Ureter (tissue), 1 donor: ENCODE measurements at regions not wholly inside any gene's neighbourhood (a gene's known extent, or its start where the extent isn't known, plus 50 kb on each side); places are given as distances from the start of the nearest gene placed in this dataset.

Source experiments
- DNase-seq: peaks from one replicate; pipeline ENCODE4 v3.0.0-alpha.2; 2020; ENCODE audit warnings: low spot score
- donor health status: DM: yes; HTN: yes; CAD: no.

DNA sequence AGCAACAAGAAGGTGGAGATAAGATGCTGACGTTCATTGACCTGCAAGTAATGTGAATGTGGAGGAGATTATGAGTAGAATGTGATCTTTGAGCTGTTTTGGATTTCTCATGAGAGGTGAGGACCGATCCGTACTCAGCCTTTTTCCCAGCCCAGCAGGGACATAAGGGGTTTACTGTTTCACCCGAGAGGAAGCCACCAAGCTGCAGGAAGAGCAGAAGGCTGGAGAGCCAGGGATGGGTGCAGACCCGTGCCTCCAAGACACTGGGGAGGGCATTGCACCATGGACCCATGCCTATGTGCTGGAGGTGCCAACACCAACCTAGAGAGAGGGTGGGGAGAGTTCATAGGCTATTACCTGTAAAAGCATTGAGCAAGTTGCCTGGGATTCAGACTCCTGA is 206.0 kb upstream of the DIO3 start:
- DNase-seq = peak; percentile 18

DNA sequence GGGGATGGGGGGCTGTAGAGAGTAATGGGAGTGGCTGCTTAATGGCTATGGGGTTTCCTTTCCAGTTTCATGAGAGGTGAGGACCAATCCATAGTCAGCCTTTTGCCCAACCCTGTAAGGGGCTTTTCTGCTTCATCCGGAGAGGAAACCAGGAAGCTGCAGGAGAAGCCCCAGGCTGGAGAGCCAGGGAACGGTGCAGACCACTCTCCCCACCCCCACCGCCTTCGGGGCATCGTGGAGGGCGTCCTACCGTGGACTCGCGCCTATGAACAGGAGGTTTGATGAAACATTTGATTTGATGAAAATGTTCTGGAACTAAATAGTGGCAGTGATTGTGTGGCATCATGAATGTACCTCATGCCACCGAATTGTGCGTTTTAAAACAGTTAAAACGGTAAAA is 204.3 kb upstream of the DIO3 start:
- no peak for DNase-seq

DNA sequence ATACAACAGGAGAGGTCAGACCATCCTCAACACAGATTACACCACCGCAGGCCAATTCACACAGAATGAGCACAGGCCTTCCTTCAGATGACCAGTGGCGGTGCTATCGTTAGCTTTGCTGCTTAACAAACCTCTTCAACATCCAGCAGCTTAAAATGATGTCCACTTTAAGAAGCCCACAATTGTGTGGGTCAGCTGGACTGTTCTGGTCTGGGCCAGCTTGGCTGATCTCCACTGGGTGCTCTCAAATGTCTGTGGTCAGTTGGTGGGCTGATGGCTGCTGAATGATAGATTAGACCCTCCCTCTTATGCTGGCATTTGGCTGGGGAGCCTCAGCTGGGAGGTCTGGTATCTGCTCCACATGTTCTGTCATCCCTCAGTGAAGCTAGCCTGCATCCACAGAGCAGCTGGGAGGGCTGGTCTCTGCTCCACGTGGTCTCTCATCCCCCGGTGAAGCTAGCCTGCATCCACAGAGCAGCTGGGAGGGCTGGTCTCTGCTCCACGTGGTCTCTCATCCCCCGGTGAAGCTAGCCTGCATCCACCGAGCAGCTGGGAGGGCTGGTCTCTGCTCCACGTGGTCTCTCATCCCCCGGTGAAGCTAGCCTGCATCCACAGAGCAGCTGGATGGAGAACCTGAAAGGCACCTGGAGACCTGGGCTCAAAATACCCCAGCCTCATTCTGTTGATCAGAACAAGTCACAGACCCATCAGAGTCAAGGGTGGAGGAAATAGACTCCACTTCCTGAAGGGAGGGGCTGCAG is 203.6 kb upstream of the DIO3 start:
- DNase-seq = no peak

DNA sequence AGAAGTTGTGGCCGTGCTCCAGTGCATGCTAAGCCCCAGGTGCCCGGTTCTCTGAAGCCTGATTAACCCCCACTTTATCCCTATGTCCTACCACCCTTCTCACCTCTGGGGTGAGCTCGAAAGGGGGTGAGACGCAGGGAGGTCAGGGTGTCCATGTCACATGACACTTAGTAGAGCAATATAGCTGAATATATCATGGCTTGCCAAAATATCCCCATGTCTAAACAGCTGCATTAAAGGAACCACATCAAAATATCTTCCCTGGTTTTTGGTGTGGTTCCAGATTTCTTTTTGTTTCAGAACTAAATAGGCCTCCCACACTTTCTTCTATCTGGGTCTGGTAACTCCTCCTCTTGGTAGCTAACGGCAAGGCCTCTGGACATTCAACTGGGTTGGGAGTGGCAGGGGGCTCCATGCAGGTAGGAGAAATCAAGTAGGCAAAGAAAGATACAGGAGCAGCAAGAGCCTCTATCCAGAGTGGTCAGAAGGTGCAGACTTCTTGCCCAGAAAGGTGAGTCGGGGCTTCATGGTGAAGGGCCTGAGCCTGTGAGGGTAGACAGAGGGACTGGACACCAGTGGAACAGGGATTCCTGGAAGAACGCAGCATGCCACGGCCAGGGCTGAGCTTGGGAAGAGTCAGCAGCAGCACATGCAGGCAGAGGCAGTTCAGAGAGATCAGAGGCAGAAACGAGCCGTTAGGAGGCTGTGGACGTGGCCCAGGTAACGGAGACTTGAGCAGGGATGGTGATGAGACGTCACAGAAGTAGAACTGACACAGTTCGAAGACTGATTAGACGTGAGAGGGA is 202.8 kb upstream of the DIO3 start:
- no peak for DNase-seq

DNA sequence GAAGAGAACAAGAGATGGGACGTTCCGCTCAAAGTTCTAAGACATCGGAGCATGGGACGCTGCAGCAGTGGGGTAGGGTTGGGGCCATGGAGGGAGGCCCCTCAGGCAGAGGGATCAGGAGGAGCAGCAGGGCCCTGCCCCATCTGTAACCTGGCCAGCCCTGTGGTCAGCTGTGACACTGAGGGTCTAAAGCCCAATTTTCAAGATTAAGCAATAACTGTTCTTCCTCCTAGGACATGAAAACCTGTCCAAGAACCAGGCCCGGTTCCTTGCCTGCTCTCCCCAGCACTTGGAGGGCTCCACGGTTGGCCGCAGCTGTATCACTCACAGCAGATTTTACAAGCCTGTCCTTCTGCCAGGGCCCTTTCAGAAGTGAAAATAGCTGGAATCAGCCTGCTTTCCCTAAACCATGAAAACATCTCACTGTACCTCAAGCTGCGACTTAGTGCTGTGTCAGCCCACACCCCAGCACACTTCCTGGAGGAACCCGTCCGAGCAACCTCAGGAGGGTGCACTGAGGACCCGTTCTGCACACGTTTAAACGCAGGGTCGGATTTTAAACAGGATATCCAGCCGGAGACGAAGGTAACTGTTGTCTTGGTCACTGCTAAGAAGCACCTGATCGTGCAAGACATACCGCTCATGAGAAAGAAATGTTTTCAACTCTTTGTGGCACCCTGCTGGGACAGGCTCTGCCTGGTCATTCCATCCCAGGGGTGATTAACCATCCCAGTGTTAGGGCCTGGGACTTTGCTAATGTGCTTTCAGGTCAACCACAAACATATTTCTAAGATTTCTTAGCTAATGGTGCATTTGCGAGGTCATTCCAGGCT is 201.9 kb upstream of the DIO3 start:
- peak; percentile 84 for DNase-seq

DNA sequence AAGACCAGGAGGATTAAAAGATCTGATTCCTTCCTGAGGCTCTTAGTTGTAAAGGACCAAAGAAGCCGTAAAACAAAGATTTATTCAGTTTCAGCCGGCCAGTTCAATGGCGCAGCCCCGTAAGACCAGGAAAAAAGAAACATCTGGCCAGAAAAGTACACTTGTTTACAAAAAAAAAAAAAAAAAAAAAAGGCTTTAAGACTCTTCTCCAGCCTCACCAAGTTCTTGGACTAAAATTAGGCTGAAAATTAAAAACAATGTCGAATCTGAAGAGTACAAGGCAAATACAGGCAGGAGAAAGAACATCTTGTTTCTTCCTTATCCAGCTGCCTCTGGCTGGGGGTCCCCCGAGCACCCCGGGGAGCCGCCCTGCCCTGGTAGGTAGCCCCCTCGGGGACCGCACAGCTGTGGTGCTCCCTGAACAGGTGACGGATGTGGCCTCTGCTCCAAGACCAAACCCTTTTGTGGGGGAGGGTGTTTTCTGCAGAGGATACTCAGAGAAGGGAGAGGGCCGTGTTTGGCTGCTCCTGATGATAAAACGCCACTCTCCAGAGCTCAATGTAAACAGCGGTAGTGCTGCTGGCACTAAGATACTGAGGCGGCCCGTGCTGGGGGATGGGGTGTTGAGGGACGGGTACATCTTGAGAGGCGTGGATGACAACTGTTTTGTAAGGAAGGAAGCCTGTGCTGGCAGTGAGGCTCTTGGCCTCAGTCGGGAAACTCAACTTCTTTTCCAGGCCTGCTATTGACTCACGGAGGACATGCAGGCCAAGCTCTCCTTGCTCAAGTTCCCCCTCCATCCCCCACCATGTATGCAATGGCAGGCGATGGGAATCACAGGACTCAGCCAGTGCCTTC is 201.0 kb upstream of the DIO3 start:
- DNase-seq = no peak

DNA sequence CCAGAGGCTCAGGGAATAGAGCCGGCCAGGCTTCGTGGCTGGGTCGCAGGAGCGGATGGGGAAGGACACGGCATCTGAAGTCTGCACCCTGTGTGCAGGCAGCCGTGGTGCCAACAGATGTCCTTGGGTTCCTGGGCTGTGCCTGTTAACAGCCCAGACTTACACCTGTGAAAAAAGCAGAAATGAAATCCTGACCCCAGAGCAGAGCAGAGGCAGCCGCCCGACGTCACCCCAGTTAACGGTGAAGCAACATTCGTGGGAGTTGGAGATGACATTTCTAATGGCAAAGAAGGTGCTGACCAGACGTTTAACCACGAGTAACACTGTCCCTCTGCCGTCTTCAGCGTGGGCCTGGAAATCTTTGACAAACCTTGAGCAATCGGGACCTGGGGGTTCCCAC is 200.3 kb upstream of the DIO3 start:
- no peak for DNase-seq

DNA sequence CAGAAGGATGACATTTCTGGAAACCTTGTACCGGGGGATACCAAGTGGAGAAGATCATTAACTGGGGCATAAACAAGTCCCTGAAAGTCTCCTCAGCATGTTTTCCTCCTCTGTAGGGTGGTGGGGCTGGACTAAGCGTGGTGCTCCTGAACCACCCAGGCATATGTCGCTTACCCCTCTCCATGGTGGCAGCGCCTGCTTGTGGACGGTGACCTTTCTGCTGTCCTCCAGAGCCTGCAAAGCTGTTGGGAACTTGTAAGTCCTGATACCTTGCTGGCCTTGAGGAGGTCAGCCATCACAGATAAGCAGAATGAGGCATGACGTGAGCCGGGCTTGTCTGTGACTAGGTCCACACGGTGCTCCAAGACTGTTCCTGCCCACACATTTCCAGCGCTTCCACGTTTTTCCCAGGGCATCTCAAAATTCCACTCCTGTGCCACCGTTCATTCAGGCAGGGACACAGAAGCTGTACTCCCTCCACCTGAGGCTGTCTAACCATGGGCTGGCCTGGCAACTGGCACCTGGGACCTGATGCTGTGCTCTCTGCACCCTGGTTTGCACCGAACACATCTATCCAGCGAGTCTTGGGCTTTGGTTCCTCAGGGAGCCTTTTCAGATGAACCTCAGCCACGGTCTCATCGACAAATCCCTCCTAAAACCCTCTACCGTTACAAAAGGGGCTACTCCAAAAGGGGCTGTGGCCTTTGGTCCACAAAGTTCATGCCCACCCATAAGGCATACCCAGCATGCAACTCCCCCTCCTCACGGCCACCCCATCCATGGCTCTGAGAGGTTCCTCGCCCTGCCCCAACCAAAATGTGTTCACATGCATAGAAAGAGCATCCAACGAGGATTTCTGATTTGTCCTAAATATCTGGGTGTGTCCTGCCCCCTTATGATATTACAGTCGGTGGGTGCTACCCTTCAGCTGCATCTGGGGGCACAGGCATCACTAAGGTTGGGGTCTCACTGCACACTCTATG is 199.6 kb upstream of the DIO3 start:
- DNase-seq = no peak

DNA sequence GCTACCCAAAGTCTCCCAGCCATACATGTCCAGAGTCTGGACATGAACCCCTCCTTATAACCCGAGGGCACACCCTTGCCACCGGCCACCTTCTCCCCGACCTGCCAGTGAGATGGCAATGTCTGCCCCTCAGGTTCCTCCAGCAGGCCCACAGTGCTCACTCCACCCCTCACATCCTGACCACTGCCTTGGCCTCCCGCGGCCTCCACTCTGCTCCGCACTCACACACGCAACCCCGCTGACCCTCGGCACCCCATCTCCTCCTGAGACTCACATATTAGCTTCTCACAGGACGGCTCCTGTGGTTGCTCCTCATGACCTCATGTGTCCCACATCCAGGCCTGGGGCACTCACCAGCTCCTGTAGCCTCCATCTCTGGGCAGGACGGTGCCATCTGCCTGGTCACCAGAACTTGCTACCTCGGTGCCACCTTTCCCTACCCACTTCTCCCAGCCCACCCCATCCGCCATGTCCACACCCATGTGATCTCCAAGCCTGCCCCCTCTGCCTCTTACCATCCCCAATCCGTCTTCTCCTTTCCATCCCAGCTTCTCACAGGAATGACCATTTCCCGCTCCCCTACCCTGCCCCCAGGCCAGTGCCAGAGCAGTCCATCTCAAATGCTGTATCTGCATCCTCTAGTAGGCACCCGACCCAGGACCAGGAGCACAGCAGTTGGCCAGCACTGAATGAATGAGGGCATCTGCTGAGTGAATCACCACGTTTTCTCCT is 198.6 kb upstream of the DIO3 start:
- no peak for DNase-seq

DNA sequence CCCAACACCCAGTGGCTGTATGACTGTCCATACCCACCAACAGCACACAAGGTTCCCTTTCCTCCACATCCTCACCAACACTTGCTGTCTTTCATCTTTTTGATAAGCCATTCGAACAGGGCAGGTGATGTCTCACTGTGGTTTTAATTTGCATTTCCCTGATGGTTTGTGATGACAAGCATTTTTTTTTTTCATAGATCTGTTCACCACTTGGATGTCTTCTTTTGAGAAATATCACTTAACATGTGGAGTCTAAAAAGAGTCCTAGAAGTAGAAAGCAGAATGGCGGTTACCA is 198.1 kb upstream of the DIO3 start:
- no peak for DNase-seq

DNA sequence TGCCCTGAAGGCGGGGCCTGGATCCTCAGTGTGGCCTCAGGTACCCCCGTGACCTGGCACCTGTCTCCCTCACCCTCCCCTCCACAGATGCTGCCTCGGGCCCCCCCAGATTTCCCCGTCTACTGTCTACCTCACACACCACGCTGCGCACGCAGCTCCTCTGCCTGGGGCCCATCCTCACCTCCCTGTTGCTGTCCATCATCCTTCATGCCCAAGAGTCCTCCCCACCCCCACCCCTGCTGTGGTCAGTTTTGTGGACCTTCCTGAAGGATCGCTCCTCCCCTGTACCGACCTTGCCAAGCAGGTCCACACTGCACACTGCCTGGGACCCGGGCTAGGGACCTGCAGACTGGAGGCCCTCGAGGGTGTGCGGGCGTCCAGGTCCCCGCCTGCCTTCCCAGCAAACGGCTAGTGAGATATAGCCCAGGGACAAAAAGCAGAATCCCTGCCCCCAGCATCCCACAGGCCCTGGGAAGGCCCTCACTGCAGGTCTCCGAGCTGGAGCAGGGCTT is 197.4 kb upstream of the DIO3 start:
- no peak for DNase-seq

DNA sequence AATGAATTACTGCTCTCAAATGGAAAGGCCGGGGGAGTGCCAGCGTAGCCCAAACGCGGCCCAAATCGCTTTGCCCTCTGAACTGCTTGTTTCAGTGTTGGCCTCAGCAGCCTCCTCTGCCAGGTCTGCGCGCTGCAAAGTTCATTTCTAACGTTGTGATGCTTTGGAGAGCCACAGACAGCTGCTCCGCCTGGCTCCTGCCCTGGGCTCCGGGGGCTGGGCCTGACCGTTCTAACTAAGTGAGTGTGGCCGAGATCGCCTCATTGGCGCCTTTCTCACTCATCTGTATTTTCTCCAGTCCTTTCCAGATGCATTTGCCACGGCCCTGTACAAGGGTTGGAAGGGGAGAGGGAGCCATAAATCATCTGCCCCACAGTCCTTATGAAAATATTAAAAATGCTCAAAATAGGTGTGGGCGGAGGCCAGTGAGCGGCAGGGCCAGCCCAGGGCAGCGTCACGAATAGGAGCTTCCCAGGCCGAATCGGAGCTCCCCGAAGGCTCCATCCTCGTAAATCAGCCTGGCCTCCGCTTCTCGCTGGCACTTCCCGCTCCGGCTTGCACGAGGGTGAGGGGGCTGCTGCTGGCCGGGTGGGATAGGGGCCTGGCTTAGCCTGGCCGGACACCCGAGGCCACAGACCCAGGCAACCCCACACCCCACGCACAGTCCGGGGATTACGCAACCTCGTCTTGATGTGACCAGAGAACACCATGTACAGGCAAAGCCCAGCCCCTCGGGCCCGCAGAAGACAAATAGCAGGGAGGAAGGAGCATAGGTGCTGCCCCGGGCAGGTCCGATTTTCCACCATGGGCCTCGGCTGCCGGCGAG is 196.6 kb upstream of the DIO3 start:
- peak; percentile 86 for DNase-seq

DNA sequence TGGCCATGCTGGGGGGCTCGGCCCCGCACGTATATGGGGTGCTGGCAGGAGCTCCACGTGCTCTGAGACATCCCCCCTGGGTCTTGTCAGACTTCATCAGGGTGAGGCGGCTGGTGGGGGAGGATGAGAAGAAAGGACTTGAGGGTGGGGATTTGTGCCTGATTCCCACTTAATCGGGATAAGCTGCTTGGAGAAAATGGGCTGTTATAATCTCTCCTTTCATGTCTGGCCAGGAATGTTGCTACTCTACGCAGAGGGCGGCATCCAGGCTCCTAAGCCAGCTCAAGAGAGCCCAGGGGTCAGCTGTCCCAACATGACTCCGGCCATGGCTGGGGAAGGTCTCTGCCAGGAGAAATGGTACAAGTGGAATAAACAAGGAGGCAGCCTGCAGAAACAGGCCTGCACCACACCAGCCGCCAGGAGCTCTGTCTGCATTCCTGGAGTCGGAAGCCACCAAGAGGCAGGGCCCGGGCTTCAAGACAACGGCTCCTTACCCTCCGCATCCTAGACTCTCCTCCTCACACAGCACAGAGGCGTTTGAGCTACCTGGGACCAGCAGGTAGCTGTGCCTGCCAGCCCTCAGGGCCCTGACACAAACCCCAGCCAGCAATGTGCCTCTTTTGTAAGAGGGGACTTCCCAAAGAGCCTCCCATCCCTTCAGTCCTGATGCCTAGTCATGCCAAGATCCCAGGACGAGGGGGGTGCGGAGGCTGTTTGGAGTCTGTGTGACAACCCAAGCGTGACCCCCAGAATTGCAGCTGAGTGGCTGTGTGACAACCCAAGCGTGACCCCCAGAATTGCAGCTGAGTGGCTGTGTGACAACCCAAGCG is 195.8 kb upstream of the DIO3 start:
- DNase-seq = no peak

DNA sequence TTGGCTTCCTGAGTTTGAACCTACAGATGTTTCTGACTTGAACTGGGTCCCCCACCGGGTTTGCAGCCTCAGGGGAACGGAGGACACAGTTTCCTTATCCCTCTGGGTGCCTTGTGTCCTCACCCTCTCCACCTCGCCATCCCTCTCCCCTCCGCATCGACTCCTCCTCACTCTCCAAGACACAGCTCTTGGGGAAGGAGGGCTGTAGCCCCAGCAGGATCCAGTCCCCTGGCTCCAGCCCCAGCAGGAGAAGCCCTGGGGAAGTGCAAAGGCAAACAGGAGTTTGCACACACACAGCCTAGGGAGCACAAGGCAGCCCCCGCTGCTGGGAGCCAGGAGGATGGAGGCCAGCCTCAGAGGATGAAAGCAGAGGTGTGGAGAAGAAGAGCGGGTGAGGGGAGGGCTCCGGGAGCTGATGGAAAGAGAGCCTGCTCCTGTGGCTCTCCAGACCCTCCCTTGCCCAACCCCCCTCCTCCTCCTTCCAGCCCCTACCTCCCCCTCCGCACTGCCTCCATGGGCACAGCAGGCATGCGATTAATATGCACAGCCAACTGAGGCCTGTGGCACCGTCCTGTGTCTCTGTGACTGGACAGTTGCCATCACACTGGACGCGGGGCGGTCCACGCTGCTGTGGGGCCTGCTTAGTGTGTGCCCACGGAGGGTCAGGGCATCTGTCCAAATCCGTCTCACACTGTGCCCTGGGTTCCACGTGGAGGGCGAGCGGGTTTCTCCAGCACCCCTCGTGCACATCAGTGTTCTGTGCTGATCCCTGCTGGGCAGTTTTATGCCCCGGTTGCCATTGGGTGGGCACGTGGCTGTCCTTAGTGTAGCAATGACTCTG is 193.7 kb upstream of the DIO3 start:
- no peak for DNase-seq

DNA sequence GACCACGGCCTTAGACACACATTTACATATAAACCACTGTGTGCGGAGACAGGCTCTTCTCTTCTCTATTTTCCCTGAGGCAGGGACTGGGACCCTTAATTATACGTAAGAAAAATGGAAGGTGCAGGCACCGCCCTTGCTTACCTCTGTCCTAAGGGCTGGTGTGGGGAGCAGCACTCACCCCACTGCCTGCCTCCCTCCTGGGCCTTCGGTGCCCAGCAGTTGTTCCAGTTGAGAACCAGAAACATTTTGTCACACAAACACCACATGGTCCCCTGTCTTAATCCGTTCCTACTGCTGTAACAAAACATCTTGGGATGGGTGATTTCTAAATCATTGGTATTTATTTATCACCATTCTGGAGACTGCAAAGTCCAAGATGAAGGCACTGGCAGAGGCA is 192.7 kb upstream of the DIO3 start:
- no peak for DNase-seq

DNA sequence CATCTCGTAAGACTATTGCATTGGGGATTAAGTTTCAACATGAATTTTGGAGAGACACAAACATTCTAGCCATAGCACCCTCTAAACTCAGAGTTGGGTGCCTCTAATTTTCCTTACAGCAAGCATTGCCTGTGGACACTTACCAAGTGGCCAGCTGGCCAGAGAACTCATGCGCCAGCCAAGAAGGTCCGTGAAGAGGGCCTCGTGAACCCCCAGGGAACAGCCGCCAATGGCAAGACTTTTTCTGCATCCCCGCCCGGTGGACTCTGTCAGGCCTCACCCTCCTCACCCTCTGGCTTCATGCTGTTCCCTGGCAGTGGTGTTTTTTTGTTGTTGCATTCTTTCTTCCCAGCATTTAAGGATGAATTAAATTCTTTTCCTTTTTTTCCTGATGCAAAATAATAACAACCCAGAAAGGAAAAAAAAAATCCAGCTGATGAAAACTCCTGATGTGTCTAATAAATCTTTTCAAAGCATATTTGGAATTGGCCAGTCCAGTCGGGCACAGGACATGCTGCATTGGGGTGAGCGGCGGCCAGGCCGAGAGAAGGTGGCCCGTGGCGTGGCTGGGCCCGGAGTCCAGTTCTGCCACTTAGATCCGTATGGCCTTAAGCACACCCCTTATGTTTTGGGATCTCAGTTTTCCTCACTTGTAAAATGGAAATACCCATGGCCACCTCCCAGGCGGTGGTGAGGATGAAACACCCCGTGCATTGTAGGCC is 191.9 kb upstream of the DIO3 start:
- no peak for DNase-seq
